PFSK-1 (cell line): ENCODE measurements at regions not wholly inside any gene's neighbourhood (a gene's known extent, or its start where the extent isn't known, plus 50 kb on each side); places are given as distances from the start of the nearest gene placed in this dataset.

Experiments used
- POLR2AphosphoS5 ChIP-seq: IDR thresholded peaks from 2 replicates; pipeline ENCODE4 v1.6.1; 2012; ENCODE audit warnings: low read depth, mild to moderate bottlenecking, control low read depth, low read length, moderate library complexity
- TAF1 ChIP-seq: IDR thresholded peaks from 2 replicates; pipeline ENCODE4 v1.6.1; 2012; ENCODE audit warnings: low read length, control low read depth, borderline replicate concordance; ENCODE audit not compliant: insufficient read depth
- TF ChIP-seq, protein P1 (sequence below), 2 experiments: IDR thresholded peaks; 2 replicates each; pipeline versions ENCODE4 v1.6.1 to v1.8.0; 2011 to 2012; ENCODE audit warnings: low read depth in 2 of 2, low read length in 2 of 2, control low read depth in 1 of 2, inconsistent platforms in 1 of 2, mild to moderate bottlenecking in 1 of 2, moderate library complexity in 1 of 2; ENCODE audit not compliant: insufficient read depth in 1 of 2

DNA sequence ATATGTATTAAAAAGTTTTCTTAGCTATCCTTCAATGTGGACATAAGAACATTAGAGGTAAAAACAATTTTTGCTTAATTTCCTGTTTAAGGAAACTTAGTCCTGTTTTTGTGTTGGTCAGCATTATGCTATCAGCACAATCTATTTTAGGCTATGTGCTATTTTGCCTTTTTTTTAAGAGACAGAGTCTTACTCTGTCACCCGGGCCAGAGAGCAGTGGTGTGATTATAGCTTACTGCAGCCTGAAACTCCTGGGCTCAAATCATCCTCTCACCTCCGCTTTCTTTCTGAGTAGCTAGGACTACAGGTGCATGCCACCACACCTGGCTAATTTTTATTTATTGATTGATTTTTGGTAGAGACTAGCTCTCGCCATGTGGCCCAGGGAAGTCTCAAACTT, 199.1 kb upstream of the TMPRSS15 start:
- TF ChIP-seq, protein P1, sequence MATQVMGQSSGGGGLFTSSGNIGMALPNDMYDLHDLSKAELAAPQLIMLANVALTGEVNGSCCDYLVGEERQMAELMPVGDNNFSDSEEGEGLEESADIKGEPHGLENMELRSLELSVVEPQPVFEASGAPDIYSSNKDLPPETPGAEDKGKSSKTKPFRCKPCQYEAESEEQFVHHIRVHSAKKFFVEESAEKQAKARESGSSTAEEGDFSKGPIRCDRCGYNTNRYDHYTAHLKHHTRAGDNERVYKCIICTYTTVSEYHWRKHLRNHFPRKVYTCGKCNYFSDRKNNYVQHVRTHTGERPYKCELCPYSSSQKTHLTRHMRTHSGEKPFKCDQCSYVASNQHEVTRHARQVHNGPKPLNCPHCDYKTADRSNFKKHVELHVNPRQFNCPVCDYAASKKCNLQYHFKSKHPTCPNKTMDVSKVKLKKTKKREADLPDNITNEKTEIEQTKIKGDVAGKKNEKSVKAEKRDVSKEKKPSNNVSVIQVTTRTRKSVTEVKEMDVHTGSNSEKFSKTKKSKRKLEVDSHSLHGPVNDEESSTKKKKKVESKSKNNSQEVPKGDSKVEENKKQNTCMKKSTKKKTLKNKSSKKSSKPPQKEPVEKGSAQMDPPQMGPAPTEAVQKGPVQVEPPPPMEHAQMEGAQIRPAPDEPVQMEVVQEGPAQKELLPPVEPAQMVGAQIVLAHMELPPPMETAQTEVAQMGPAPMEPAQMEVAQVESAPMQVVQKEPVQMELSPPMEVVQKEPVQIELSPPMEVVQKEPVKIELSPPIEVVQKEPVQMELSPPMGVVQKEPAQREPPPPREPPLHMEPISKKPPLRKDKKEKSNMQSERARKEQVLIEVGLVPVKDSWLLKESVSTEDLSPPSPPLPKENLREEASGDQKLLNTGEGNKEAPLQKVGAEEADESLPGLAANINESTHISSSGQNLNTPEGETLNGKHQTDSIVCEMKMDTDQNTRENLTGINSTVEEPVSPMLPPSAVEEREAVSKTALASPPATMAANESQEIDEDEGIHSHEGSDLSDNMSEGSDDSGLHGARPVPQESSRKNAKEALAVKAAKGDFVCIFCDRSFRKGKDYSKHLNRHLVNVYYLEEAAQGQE (IDR thresholded peaks at IDR 0.05; ENCODE audit: insufficient read depth in 1 of 2, low read depth in 2 of 2, low read length in 2 of 2), result no peak
- TF ChIP-seq POLR2AphosphoS5, result no peak
- TF ChIP-seq TAF1, result no peak
